H1 (cell line): ENCODE measurements at regions not wholly inside any gene's neighbourhood (a gene's known extent, or its start where the extent isn't known, plus 50 kb on each side); places are given as distances from the start of the nearest gene placed in this dataset.

Experiments used
- CTCF ChIA-PET: fragments of 300-600 bp; sonication (Branson Sonifier 250); formaldehyde crosslinking; loops from one replicate; lab custom pipeline; 2021; ENCODE audit not compliant: partially characterized antibody; lab: Charles Lee
- POLR2A ChIA-PET: fragments of 300-600 bp; sonication (Branson Sonifier 250); formaldehyde crosslinking; loops from one replicate; lab custom pipeline; 2021; ENCODE audit warnings: inconsistent platforms; ENCODE audit not compliant: partially characterized antibody; lab: Charles Lee
- DNase-seq, 2 experiments: peaks; one replicate each; pipeline versions ENCODE4 v3.0.0 to v3.0.0-alpha.2; 2010 to 2022; ENCODE audit warnings: low spot score in 2 of 2, low read depth in 1 of 2, mixed read lengths in 1 of 2
- FAIRE-seq: peaks from 2 replicates; lab custom pipeline; 2011; peaks lifted over from hg19 to GRCh38; lab: Jason Lieb, UNC
- H2AFZ ChIP-seq: 2 replicates; pipeline ENCODE4 v1.8.1; 2012; ENCODE audit warnings: low read length, inconsistent platforms
- H2AK5ac ChIP-seq: 2 replicates; pipeline ENCODE4 v1.6.1; 2013; ENCODE audit warnings: low read depth, low read length
- H2BK120ac ChIP-seq: replicated peaks from 2 replicates; pipeline ENCODE3; 2013; ENCODE audit warnings: low read depth, low read length, inconsistent platforms
- H2BK12ac ChIP-seq: 2 replicates; pipeline ENCODE4 v1.6.1; 2013; ENCODE audit warnings: low read depth, low read length
- H2BK15ac ChIP-seq: 2 replicates; pipeline ENCODE4 v1.6.1; 2013; ENCODE audit warnings: low read length
- H2BK20ac ChIP-seq: 2 replicates; pipeline ENCODE4 v1.6.1; 2013; ENCODE audit warnings: low read length
- H2BK5ac ChIP-seq: 2 replicates; pipeline ENCODE4 v1.6.1; 2013; ENCODE audit warnings: low read depth, low read length
- H3K14ac ChIP-seq: 2 replicates; pipeline ENCODE4 v1.6.1; 2013; ENCODE audit warnings: inconsistent platforms; ENCODE audit not compliant: insufficient read length
- H3K18ac ChIP-seq: 2 replicates; pipeline ENCODE4 v1.6.1; 2013; ENCODE audit warnings: low read length; ENCODE audit errors: extremely low read depth
- H3K23ac ChIP-seq: 2 replicates; pipeline ENCODE4 v1.6.1; 2013; ENCODE audit warnings: inconsistent platforms; ENCODE audit not compliant: insufficient read length
- H3K23me2 ChIP-seq: 2 replicates; pipeline ENCODE4 v1.6.1; 2013; ENCODE audit warnings: low read depth, low read length
- H3K27ac ChIP-seq: 2 replicates; pipeline ENCODE4 v1.6.1; 2011; ENCODE audit warnings: low read depth, low read length, inconsistent platforms
- H3K27me3 ChIP-seq, 4 experiments: replicated peaks in 1 of 4; 1 replicate in 1 of 4; 2 replicates in 3 of 4; pipeline versions ENCODE4 v1.6.1 to v1.8.1; 2011 to 2013; ENCODE audit warnings: low read length in 3 of 4, mild to moderate bottlenecking in 3 of 4, inconsistent platforms in 2 of 4, mixed read lengths in 2 of 4, moderate library complexity in 1 of 4; ENCODE audit not compliant: control insufficient read depth in 3 of 4, insufficient read depth in 3 of 4; ENCODE audit errors: extremely low read depth in 1 of 4
- H3K36me3 ChIP-seq, 4 experiments: 2 replicates each; pipeline versions ENCODE4 v1.6.1 to v1.8.1; 2011 to 2013; ENCODE audit warnings: mild to moderate bottlenecking in 4 of 4, low read length in 3 of 4, moderate library complexity in 2 of 4, control low read depth in 1 of 4, inconsistent platforms in 1 of 4; ENCODE audit not compliant: insufficient read depth in 4 of 4, control insufficient read depth in 2 of 4
- H3K4ac ChIP-seq: replicated peaks from 2 replicates; pipeline ENCODE3; 2013; ENCODE audit warnings: low read length, low read depth, mixed read lengths, inconsistent platforms; ENCODE audit not compliant: insufficient read length
- H3K4me1 ChIP-seq, 4 experiments: replicated peaks in 1 of 4; 1 replicate in 1 of 4; 2 replicates in 3 of 4; pipeline versions ENCODE4 v1.6.1 to v1.8.1; 2011 to 2013; ENCODE audit warnings: low read length in 3 of 4, inconsistent platforms in 2 of 4, mixed read lengths in 1 of 4; ENCODE audit not compliant: insufficient read depth in 4 of 4, control insufficient read depth in 3 of 4
- H3K4me2 ChIP-seq, 2 experiments: 2 replicates each; pipeline versions ENCODE4 v1.6.1 to v1.8.1; 2011 to 2013; ENCODE audit warnings: low read depth in 2 of 2, low read length in 2 of 2, control low read depth in 1 of 2, inconsistent platforms in 1 of 2, mild to moderate bottlenecking in 1 of 2; ENCODE audit not compliant: insufficient read depth in 1 of 2
- H3K4me3 ChIP-seq, 4 experiments: fragments of 200-600, 300-600 bp in 1 of 4; sonication (generic), shearing (Covaris generic), sonication (Bioruptor Twin) in 1 of 4; 2 replicates each; pipeline versions ENCODE4 v1.5.1 to v1.8.1; 2011 to 2016; ENCODE audit warnings: low read length in 4 of 4, low read depth in 3 of 4, control low read depth in 2 of 4, inconsistent platforms in 2 of 4, mild to moderate bottlenecking in 2 of 4, mixed read lengths in 1 of 4, moderate library complexity in 1 of 4; ENCODE audit not compliant: insufficient read depth in 2 of 4; ENCODE audit errors: extremely low read depth in 1 of 4
- H3K56ac ChIP-seq: replicated peaks from 2 replicates; pipeline ENCODE3; 2013; ENCODE audit warnings: low read depth, mild to moderate bottlenecking, mixed read lengths, low read length, inconsistent platforms; ENCODE audit not compliant: insufficient read length
- H3K79me1 ChIP-seq: 2 replicates; pipeline ENCODE4 v1.6.1; 2013; ENCODE audit warnings: low read depth, low read length, control low read depth
- H3K79me2 ChIP-seq, 2 experiments: 2 replicates each; pipeline versions ENCODE4 v1.6.1 to v1.8.1; 2012 to 2013; ENCODE audit warnings: low read length in 2 of 2, mild to moderate bottlenecking in 2 of 2, inconsistent platforms in 1 of 2; ENCODE audit not compliant: insufficient read depth in 2 of 2, control insufficient read depth in 1 of 2
- H3K9ac ChIP-seq, 4 experiments: replicated peaks in 1 of 4; 1 replicate in 1 of 4; 2 replicates in 3 of 4; pipeline versions ENCODE4 v1.6.1 to v1.8.1; 2011 to 2013; ENCODE audit warnings: low read depth in 3 of 4, low read length in 3 of 4, control low read depth in 2 of 4, mild to moderate bottlenecking in 2 of 4, moderate library complexity in 2 of 4, inconsistent platforms in 1 of 4; ENCODE audit errors: extremely low read depth in 1 of 4
- H3K9me3 ChIP-seq, 2 experiments: 2 replicates each; pipeline versions ENCODE4 v1.6.1 to v1.8.1; 2012 to 2013; ENCODE audit warnings: mild to moderate bottlenecking in 2 of 2, moderate library complexity in 2 of 2, control low read depth in 1 of 2, inconsistent platforms in 1 of 2, low read depth in 1 of 2, low read length in 1 of 2, mixed read lengths in 1 of 2; ENCODE audit not compliant: insufficient read depth in 2 of 2
- H4K20me1 ChIP-seq, 2 experiments: replicated peaks in 1 of 2; 2 replicates each; pipeline versions ENCODE3 to v1.8.1; 2011 to 2013; ENCODE audit warnings: inconsistent platforms in 2 of 2, low read length in 2 of 2, mild to moderate bottlenecking in 1 of 2; ENCODE audit not compliant: insufficient read depth in 2 of 2, control insufficient read depth in 1 of 2
- H4K5ac ChIP-seq: 2 replicates; pipeline ENCODE4 v1.6.1; 2013; ENCODE audit warnings: low read length, low read depth, mixed read lengths, inconsistent platforms; ENCODE audit not compliant: insufficient read length
- H4K8ac ChIP-seq: 2 replicates; pipeline ENCODE4 v1.8.0; 2013; ENCODE audit warnings: mild to moderate bottlenecking, moderate library complexity, low read length, inconsistent platforms; ENCODE audit not compliant: insufficient read depth; ENCODE audit errors: extremely low read depth
- H4K91ac ChIP-seq: replicated peaks from 2 replicates; pipeline ENCODE3; 2013; ENCODE audit warnings: low read length, mixed read lengths, inconsistent platforms; ENCODE audit not compliant: insufficient read length
- CHD1 ChIP-seq: IDR thresholded peaks from 2 replicates; pipeline ENCODE4 v1.6.1; 2012; ENCODE audit warnings: low read depth, low read length, improper control_type of control experiment
- CTBP2 ChIP-seq: IDR thresholded peaks from 2 replicates; pipeline ENCODE4 v1.7.0; 2011; ENCODE audit warnings: borderline replicate concordance, mild to moderate bottlenecking, moderate library complexity, mixed read lengths, low read length; ENCODE audit not compliant: insufficient read depth, insufficient read length
- E2F6 ChIP-seq: IDR thresholded peaks from 2 replicates; pipeline ENCODE4 v1.6.1; 2012; ENCODE audit warnings: inconsistent platforms
- EZH2 ChIP-seq: fragments of 200-600 bp; sonication (generic); IDR thresholded peaks from 2 replicates; pipeline ENCODE4 v1.7.1; 2012; ENCODE audit warnings: low read depth, mild to moderate bottlenecking, moderate library complexity, low read length, inconsistent platforms; ENCODE audit not compliant: severe bottlenecking
- FOSL1 ChIP-seq: IDR thresholded peaks from 2 replicates; pipeline ENCODE4 v1.6.1; 2011; ENCODE audit warnings: mild to moderate bottlenecking, low read depth, low read length, moderate library complexity; ENCODE audit not compliant: insufficient read depth
- POLR2A ChIP-seq, 2 experiments: IDR thresholded peaks; 1 replicate in 1 of 2; 2 replicates in 1 of 2; pipeline ENCODE4 v1.6.1; 2011; ENCODE audit warnings: low read depth in 2 of 2, low read length in 2 of 2, mild to moderate bottlenecking in 2 of 2; ENCODE audit errors: control extremely low read depth in 1 of 2
- RAD21 ChIP-seq, 2 experiments: IDR thresholded peaks in 1 of 2; conservative IDR thresholded peaks in 1 of 2; 2 replicates each; pipeline ENCODE4 v1.6.1; 2011; ENCODE audit warnings: low read depth in 2 of 2, low read length in 2 of 2, improper control_type of control experiment in 1 of 2, inconsistent platforms in 1 of 2, mild to moderate bottlenecking in 1 of 2, moderate library complexity in 1 of 2
- SAP30 ChIP-seq: fragments of 300-600 bp; sonication (generic); IDR thresholded peaks from 2 replicates; pipeline ENCODE4 v1.7.1; 2012; ENCODE audit warnings: low read length, moderate library complexity, mild to moderate bottlenecking, inconsistent platforms; ENCODE audit not compliant: insufficient read depth, insufficient replicate concordance
- USF2 ChIP-seq: IDR thresholded peaks from 2 replicates; pipeline ENCODE4 v1.6.1; 2011; ENCODE audit warnings: low read length, improper control_type of control experiment
- WGBS, 2 experiments: shearing (Covaris generic) in 1 of 2; methylation state at CpG; one replicate each; pipeline versions ENCODE4 v1.1.6 to v1.1.7; 2013 to 2015; ENCODE audit warnings: low lambda C conversion rate in 2 of 2, mixed read lengths in 2 of 2, inconsistent platforms in 1 of 2, low coverage in 1 of 2, missing lambda C conversion rate in 1 of 2; ENCODE audit not compliant: insufficient replicate concordance in 2 of 2, insufficient coverage in 1 of 2, insufficient read length in 1 of 2; ENCODE audit errors: extremely low coverage in 1 of 2, missing lambda C conversion rate in 1 of 2; 5-methylcytosine and 5-hydroxymethylcytosine counted together

GRCh38 chr6:140401761-140402160 lies 1027.3 kb upstream of the CITED2 start:
- no peak for DNase-seq
- Histone ChIP-seq H3K9ac (no peak overlapping the region), H2BK15ac (no peak overlapping the region), H3K4me1 (no peaks in the 10 kb centered on the region), H3K79me1 (no peaks in the 10 kb centered on the region), H3K27ac (no peak overlapping the region), H2BK5ac (no peak overlapping the region), H3K4me2 (no peak overlapping the region), H4K8ac (no peak overlapping the region), H2AK5ac (no peak overlapping the region), H3K27me3 (no peaks in the 10 kb centered on the region), H3K14ac (no peak overlapping the region), H4K20me1 (no peaks in the 10 kb centered on the region), H3K4me3 (no peak overlapping the region), H3K56ac (no peak overlapping the region), H3K23me2 (no peaks in the 10 kb centered on the region), H2BK20ac (no peak overlapping the region), H3K23ac (no peak overlapping the region), H2BK120ac (no peak overlapping the region), H3K4ac (no peak overlapping the region), H2BK12ac (no peak overlapping the region), H2AFZ (no peak overlapping the region), H3K36me3 (no peaks in the 10 kb centered on the region), H3K79me2 (no peaks in the 10 kb centered on the region), H4K5ac (no peak overlapping the region), H3K18ac (no peak overlapping the region), H4K91ac (no peak overlapping the region), H3K9me3 (no peaks in the 10 kb centered on the region)
- WGBS, 2 experiments: 95% methylated on average over 1 of the region's 1 CpG; no CpG with 5 or more reads in 1 of the 2 experiments
- TF ChIP-seq CHD1 (no peak), EZH2 (no peak), USF2 (no peak), CTBP2 (no peak), SAP30 (no peak), RAD21 (IDR thresholded peaks at IDR 0.05 in 1 of 2, conservative IDR thresholded peaks at IDR 0.05 in 1 of 2; ENCODE audit: low read depth in 2 of 2, low read length in 2 of 2) (no peak), E2F6 (no peak), FOSL1 (no peak), POLR2A (IDR thresholded peaks at IDR 0.05; ENCODE audit: control extremely low read depth in 1 of 2, low read depth in 2 of 2, low read length in 2 of 2) (no peak)
- ChIA-PET POLR2A (no interaction called here), CTCF (no interaction called here)
- no peak for FAIRE-seq
